ENCODE measurements at regions not wholly inside any gene's neighbourhood (a gene's known extent, or its start where the extent isn't known, plus 50 kb on each side); places are given as distances from the start of the nearest gene placed in this dataset.
"Not testable (repeated sequence)": the region's sequence is repeated elsewhere in the genome, so short reads cannot be mapped to it uniquely, and the experiment has no call there.

DNA sequence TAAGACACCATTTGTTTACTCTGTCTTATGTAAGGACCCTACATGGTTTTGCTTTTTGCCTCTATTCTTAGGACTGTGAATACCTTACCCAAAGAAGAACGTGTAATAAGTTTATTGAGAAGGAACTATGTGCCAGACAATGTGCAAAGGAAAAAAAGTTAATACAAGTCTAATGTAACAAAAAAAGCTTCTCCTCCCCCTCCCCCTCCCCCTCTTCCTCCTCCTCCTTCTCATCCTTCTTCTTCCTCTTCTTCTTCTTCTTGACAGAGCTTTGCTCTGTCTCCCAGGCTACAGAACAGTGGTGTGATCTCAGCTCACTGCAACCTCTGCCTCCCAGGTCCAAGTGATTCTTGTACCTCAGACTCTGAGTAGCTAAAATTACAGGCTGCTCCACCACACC is 50.9 kb upstream of the MITF start:
- DNase-seq (ENCODE audit: low spot score) = no peak

GRCh38 chr3:69687641-69688040 is 51.6 kb upstream of the MITF start:
- no peak for DNase-seq (ENCODE audit: low spot score)

- DNase-seq (ENCODE audit: low spot score) = no peak
Observed at GRCh38 chr3:69686056-69686455, 53.2 kb upstream of the MITF start.

DNA sequence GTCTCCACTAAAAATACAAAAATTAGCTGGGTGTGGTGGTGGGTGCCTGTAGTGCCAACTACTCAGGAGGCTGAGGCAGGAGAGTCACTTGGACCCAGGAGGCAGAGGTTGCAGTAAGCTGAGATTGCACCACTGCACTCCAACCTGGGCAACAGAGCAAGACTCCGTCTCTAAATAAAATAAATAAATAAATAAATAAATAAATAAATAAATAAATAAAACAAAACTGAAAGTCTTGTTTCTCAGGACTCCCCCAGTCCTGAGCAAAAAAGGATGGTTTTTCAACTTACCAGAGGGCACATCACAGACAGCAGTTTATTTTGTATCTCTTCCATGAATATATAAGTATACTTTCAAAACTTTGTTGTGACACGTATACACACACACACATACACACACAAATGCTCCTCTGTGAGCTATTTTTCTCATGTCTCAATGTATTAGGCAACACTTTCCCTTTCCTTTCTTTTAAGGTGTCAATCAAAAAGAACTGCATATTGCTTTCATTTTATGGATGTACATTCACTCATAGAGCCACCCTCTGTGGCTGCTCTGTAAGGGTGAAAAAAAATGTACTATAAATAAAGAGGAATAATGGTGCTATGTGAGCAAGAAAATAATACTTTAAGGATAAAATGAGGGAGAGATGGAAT is 54.8 kb upstream of the MITF start:
- DNase-seq (ENCODE audit: low spot score) = no peak

DNA sequence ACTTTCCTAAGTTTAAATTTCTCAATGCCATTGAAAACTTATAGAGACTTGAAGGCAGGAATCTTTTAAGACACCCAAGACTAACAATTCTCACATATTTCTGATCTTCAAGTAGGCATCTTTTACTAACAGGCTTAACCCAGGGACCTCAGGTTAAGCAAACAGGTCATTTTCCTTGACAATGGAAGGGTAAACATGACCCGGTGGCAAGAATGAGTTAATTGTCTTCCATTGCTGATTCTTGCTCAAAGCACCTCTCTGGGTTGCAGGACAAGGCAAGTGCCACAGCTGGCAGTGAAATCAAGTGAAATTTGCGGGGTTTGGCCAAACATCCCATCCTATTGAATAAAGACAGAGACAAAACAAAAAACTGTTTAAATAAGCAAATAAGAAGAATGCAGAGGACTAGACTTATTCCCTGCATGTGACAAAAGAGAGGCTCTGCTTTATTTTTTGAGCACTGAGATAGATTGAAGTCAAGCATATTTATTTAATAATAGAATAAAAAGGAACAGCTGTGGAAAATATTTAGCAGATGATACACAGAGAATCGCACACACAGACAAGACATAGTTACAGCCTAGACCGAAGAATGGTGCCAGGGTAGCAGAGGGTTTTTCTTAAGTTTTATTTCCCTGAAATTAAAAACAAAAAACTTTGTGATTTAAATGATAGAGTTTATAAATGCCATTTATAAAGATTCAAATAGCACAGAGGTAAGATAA is 56.0 kb upstream of the MITF start:
- DNase-seq (ENCODE audit: low spot score) = no peak

DNA sequence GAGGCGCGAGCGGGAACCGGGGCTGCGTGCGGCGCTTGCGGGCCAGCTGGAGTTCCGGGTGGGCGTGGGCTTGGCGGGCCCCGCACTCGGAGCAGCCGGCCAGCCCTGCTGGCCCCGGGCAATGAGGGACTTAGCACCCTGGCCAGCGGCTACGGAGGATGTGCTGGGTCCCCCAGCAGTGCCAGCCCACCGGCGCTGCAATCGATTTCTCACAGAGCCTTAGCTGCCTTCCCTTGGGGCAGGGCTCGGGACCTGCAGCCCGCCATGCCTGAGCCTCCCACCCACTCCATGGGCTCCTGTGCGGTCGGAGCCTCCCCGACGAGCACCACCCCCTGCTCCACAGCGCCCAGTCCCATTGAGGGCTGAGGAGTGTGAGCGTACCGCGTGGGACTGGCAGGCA is 61.8 kb upstream of the MITF start:
- not testable (repeated sequence) for DNase-seq (ENCODE audit: low spot score)

GRCh38 chr3:69675786-69676530 is 63.3 kb upstream of the MITF start:
- DNase-seq (ENCODE audit: low spot score) = no peak

DNA sequence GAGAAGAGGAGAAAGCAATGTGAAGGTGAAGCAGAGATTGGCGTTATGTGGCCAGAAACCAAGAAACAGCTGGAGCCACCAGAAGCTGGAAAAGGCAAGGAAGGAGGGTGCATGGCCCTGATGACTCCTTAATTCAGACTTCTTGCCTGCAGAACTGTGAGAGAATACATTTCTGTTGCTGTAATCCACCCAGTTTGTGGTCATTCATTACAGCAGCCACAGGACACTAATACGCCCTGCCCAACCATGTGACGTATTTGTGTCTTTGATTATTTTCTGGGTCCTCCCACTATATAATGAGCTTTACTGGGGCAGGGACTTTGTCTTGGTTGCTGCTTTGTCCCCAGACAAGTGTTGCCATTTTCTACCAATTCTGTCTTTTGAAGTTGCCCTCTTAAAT is 64.5 kb upstream of the MITF start:
- no peak for DNase-seq (ENCODE audit: low spot score)

DNA sequence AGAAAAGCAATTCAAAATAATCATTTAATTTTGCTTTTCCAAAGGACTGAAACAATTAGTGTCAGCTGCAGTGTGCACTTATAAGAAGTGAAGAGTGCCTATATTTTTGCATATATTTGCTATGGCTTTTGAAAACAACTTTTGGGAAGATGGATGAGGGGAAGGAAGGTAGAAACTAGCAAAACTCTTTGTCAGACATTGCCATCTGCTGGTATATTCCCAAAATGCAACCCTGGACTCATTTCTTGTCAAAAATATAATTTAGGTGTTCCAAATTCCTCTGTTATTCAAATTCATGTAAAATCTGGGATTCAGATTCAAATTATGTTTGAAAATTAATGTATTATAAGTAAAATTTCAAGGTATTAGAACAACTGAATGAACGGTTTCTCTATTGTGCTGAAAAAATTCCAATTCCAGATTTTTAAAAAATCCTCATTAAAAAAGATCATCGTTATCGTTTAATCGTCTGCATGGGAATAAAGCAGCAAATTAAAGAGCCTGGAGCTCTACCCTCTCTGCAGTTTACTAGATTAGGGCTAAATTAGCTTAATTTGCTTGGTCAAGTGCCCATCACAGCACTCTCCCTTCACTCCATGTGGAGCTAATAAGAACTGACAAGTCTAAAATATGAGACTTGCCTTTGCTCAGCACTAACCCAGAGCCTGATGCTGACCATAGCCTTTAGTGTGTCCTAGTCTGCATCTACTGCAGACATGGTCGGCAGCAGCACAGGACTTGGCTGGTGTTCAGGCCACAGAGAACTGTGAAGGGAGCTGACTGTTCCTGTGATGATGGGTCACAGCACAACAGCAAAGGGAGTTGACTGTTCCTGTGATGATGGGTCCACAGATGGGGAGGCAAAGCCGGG is 67.9 kb upstream of the MITF start:
- peak; percentile 69 for DNase-seq (ENCODE audit: low spot score)

DNA sequence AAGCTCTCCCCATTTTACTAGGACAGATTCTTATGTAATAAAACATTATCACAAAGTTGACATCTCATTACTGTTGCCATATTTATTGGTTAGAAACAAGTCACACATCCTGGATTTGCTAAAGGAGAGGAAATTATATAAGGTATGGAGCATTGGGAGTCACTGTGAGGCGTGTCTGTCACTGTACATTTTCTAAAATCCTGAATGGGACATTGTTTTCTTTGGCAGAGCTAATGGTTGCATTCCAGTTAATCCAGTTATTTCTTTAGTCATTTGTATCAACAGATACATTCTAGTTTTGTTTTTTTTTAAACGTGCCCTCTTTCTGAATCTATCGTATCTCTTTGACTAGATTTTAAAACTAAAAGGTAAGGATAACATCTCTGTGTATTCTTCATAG is 70.2 kb upstream of the MITF start:
- no peak for DNase-seq (ENCODE audit: low spot score)

GRCh38 chr3:69665026-69665737 is 74.1 kb upstream of the MITF start:
- DNase-seq (ENCODE audit: low spot score) = peak; percentile 11

GRCh38 chr3:69660631-69661030 is 78.6 kb upstream of the MITF start:
- no peak for DNase-seq (ENCODE audit: low spot score)

GRCh38 chr3:69659180-69659910 is 79.9 kb upstream of the MITF start:
- DNase-seq (ENCODE audit: low spot score) = no peak

- DNase-seq (ENCODE audit: low spot score) = no peak
Observed at GRCh38 chr3:69658514-69659140, 80.6 kb upstream of the MITF start.

DNA sequence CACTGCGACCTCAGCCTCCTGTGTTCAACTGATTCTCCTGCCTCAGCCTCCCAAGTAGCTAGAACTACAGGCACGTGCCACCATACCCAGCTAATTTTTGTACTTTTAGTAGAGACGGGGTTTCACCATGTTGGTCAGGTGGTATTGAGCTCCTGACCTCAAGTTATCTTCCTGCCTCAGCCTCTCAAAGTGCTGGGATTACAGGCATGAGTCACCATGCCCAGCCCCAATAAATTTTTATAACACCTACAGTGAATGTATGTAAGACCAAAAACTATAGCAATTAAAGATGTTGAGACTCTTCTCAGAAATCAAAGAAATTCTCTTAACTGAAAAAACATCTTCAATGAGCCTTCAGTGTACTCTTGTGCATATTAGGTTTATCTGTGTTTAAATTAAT is 82.2 kb upstream of the MITF start:
- not testable (repeated sequence) for DNase-seq (ENCODE audit: low spot score)

GRCh38 chr3:69651765-69652164 is 87.5 kb upstream of the MITF start:
- no peak for DNase-seq (ENCODE audit: low spot score)

DNA sequence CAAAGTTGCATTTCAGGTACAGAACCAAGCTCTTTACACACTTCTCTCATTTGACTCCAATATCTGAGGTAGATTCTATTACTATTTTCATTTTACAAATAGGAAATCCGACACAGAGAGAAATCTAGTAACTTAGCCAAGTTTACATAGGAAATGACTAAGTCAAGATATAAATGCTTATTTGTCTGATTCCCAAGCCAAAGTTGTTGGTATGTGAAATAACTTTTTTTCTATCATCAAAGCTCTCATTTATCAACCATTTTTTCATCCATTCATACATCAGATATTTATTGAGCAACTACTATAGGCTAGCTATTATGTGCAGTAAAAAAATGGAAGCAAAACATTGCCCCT is 89.2 kb upstream of the MITF start:
- no peak for DNase-seq (ENCODE audit: low spot score)

DNA sequence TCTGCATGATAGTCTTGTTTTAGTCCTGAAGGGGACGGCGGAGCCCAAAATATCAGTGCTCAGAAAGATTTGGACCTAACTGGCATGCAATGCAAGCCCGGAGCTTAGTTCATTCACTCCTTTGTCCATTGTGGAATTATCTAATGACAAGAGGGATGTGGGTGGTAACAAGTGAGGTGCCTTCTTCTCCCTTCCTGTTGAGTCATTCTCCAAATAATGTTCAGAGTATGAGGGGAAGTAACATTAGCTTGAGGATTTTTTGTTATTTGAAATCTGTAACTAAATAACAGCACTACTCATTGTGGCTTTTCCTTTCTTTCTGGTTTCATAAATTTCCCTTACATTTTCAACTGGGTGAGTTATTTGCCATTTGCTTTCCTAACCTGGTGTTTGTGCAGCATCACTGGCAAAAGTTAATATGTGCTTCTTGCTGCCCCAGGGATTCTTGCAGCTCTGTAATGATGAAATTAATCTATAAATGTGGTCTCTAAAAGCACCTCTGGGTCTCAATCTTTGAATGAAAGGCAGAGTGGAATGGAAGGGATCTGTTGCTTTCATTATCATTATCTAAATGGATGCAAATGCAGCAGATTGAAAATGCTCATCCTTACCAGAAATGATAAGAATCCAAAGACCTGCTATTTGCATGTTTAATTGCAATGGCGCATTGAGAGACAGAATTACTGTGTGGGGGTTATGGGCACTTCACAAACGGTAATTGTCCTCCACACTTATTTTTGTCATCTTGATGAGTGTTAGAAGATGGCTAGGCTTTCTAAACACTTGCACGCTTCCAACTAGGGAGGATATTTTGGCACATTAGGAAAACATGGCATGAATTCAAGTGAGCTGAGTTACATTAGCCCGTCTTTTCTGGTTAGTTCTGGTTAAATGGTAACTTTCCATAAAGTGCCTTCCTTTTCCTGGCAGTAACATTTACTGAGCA is 89.9 kb upstream of the MITF start:
- DNase-seq (ENCODE audit: low spot score) = no peak

GRCh38 chr3:69648126-69648525 is 91.1 kb upstream of the MITF start:
- no peak for DNase-seq (ENCODE audit: low spot score)

Data from Ammon's horn (tissue), 1 donor.